Kidney epithelial cell (primary cell): ENCODE measurements at regions not wholly inside any gene's neighbourhood (a gene's known extent, or its start where the extent isn't known, plus 50 kb on each side); places are given as distances from the start of the nearest gene placed in this dataset.

ENCODE experiments used
- DNase-seq: peaks from one replicate; pipeline ENCODE4 v3.0.0-alpha.2; 2010; ENCODE audit warnings: low read depth
- H3K27me3 ChIP-seq: 2 replicates; pipeline ENCODE4 v1.6.0; 2011; ENCODE audit warnings: low read length; ENCODE audit not compliant: control insufficient read depth, insufficient read depth
- H3K36me3 ChIP-seq: 2 replicates; pipeline ENCODE4 v1.5.1; 2011; ENCODE audit warnings: low read length; ENCODE audit not compliant: control insufficient read depth, insufficient read depth
- H3K4me3 ChIP-seq: 2 replicates; pipeline ENCODE4 v1.5.1; 2011; ENCODE audit warnings: low read depth, mild to moderate bottlenecking, control low read depth, low read length
- TF ChIP-seq, protein P1 (sequence below): IDR thresholded peaks from 2 replicates; pipeline ENCODE4 v1.5.1; 2011; ENCODE audit warnings: mild to moderate bottlenecking, moderate library complexity, low read length, control low read depth, inconsistent platforms; ENCODE audit not compliant: insufficient read depth, poor library complexity, severe bottlenecking

DNA sequence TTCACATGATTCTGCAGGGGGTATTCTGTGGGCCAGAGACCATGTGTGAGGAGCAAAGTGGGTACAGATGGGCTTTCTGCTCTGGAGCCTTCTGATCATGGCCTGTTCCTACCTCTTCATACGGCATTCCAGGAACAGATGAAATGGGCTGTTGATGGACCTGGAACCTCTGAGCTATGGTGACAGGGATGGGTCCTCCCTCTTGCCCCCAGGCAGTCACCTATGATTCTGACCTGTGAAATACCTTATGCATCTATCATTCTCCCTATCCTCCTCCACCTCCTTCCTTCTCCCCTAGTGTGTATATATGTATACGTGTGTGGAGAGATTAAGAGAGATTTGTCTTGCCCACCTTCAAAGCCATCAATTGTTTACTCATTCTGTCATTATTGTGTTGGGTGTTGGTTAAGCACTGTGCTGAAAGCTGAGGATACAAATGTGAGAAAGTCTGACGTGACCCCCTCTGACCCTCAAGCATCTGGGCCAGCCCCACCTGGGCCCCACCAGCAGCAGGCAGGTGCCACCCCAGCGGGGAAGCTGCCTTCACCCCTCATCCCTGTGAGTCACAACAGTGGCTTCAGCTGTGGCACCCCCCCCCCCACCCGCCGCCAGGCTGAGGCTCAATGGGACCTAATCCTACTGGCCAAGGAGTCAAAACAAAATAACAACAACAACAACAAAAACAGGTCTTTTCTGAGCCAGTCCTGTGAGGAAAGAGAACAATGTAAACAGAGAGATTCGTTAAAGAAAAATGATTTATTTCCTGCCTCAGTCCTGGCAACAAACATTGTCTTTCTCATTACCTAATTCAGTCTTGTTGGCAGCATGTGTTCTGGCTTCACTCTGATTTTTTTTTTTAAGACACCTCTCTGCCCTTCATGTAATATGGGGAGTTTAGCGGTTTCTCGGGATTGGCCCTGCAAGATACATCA is 103.8 kb upstream of the CDC42EP3 start:
- TF ChIP-seq, protein P1, sequence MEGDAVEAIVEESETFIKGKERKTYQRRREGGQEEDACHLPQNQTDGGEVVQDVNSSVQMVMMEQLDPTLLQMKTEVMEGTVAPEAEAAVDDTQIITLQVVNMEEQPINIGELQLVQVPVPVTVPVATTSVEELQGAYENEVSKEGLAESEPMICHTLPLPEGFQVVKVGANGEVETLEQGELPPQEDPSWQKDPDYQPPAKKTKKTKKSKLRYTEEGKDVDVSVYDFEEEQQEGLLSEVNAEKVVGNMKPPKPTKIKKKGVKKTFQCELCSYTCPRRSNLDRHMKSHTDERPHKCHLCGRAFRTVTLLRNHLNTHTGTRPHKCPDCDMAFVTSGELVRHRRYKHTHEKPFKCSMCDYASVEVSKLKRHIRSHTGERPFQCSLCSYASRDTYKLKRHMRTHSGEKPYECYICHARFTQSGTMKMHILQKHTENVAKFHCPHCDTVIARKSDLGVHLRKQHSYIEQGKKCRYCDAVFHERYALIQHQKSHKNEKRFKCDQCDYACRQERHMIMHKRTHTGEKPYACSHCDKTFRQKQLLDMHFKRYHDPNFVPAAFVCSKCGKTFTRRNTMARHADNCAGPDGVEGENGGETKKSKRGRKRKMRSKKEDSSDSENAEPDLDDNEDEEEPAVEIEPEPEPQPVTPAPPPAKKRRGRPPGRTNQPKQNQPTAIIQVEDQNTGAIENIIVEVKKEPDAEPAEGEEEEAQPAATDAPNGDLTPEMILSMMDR: no peak
- Histone ChIP-seq H3K4me3 (no peak overlapping the region), H3K36me3 (no peaks in the 10 kb centered on the region), H3K27me3 (no peaks in the 10 kb centered on the region)
- no peak for DNase-seq

DNA sequence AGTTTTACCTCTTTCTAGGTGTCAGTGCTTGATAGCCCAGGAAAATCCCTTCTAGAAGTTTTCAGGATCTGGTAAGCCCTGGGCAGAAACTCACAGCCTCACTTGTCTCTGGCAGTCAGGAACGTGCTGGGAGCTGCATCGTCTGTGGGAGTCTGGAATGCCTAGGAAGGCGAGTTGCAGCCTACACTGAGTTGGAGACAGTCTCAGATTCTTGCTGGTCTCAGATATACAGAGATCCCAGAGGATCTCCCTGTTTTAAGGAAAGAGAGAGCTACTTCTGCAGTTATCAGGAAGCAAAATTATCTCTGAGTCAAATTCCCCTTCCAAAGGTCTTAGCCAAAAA is 104.4 kb upstream of the CDC42EP3 start:
- no peak for DNase-seq
- H3K27me3 ChIP-seq: no peaks in the 10 kb centered on the region

DNA sequence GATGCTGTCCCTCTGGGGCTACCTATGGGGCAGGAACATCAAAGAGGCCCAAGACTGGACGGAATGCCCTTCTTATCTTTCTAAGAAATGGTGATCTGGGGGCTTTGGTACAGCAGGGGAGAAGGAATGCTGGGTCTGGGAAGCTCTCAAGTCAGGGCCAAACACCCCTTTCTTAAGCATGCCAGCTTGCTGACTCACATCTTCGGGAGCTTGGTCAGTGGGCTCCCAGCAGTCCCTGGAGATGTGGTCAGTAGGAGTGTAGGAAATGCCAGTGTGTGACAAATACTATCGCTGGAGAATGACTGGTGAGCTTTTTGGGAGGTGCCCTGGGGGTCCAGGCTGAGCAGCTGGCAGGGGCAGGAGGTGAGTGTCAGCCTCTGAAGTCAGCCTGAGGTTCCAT is 105.0 kb upstream of the CDC42EP3 start:
- H3K36me3 ChIP-seq: no peaks in the 10 kb centered on the region
- H3K27me3 ChIP-seq: no peaks in the 10 kb centered on the region
- peak; percentile 87 for DNase-seq
- no peak overlapping the region for H3K4me3 ChIP-seq
- TF ChIP-seq, protein P1: no peak

More for the DNA sequence above, 104.4 kb upstream of the CDC42EP3 start:
- TF ChIP-seq, protein P1: no peak
- H3K36me3 ChIP-seq: no peaks in the 10 kb centered on the region
- H3K4me3 ChIP-seq: no peak overlapping the region

GRCh38 chr2:37779139-37779538 is 107.7 kb upstream of the CDC42EP3 start:
- no peak for DNase-seq
- H3K4me3 ChIP-seq: no peak overlapping the region
- no peaks in the 10 kb centered on the region for H3K36me3 ChIP-seq
- TF ChIP-seq, protein P1: no peak
- H3K27me3 ChIP-seq: no peaks in the 10 kb centered on the region

GRCh38 chr2:37779611-37780386 is 108.4 kb upstream of the CDC42EP3 start:
- Histone ChIP-seq H3K27me3 (no peaks in the 10 kb centered on the region), H3K4me3 (no peak overlapping the region), H3K36me3 (no peaks in the 10 kb centered on the region)
- TF ChIP-seq, protein P1: no peak
- no peak for DNase-seq

DNA sequence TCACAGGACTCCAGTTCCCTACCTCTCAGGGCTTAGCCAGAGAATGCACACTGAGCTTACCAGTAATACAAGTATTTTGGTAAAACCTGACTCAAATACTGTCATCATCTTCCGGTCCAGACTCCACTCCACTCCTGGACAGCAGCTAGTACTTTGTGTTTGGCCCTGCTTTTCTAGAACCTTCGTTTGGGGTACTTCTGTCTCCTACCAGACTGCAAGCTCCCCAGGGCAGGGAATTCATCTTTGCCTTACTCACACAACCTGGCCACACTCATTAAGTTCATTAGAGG is 108.9 kb upstream of the CDC42EP3 start:
- Histone ChIP-seq H3K4me3 (no peak overlapping the region), H3K27me3 (no peaks in the 10 kb centered on the region), H3K36me3 (no peaks in the 10 kb centered on the region)
- no peak for DNase-seq
- TF ChIP-seq, protein P1: no peak
